Astrocyte of the spinal cord (primary cell): ENCODE measurements at regions not wholly inside any gene's neighbourhood (a gene's known extent, or its start where the extent isn't known, plus 50 kb on each side); places are given as distances from the start of the nearest gene placed in this dataset.
A peak's percentile ranks its signal among the peaks of the same experiment; 100 is the strongest.

ENCODE experiments used
- DNase-seq: peaks from one replicate; pipeline ENCODE4 v3.0.0; 2011; ENCODE audit warnings: low read depth, low spot score
- H3K4me3 ChIP-seq: 2 replicates; pipeline ENCODE4 v1.5.1; 2011; ENCODE audit warnings: low read depth, mild to moderate bottlenecking, low read length, moderate library complexity
- in situ Hi-C: cut with HindIII; loops from 2 replicates; pipeline ENCODE4 v1.10.0; 2017; ENCODE audit warnings: low sequenced_read_pairs
- TF ChIP-seq, protein P1 (sequence below): IDR thresholded peaks from 2 replicates; pipeline ENCODE4 v1.5.1; 2012; ENCODE audit warnings: low read depth, mild to moderate bottlenecking, low read length, inconsistent platforms

DNA sequence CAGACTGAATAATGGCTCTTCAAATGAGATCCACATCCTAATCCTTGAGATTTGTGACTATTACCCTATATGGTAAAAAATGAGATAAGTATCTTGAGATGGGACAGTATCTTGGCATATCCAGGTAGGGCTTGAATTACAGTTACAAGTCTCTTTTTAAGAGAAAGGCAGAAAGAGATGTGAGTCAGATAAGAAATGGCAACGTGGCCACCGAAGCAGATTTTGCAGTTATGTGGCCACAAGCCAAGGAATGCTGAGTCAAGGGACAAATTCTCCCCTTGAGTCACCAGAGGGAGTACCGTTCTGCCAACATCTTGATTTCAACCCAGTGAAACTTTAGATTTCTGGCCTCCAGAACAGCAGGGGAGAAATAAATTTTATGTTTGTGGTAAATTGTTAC, 1983.0 kb upstream of the C9orf72 start:
- in situ Hi-C loops = no loop called here
- H3K4me3 ChIP-seq = no peak overlapping the region
- peak; percentile 89 for DNase-seq
- TF ChIP-seq, protein P1, sequence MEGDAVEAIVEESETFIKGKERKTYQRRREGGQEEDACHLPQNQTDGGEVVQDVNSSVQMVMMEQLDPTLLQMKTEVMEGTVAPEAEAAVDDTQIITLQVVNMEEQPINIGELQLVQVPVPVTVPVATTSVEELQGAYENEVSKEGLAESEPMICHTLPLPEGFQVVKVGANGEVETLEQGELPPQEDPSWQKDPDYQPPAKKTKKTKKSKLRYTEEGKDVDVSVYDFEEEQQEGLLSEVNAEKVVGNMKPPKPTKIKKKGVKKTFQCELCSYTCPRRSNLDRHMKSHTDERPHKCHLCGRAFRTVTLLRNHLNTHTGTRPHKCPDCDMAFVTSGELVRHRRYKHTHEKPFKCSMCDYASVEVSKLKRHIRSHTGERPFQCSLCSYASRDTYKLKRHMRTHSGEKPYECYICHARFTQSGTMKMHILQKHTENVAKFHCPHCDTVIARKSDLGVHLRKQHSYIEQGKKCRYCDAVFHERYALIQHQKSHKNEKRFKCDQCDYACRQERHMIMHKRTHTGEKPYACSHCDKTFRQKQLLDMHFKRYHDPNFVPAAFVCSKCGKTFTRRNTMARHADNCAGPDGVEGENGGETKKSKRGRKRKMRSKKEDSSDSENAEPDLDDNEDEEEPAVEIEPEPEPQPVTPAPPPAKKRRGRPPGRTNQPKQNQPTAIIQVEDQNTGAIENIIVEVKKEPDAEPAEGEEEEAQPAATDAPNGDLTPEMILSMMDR = no peak

DNA sequence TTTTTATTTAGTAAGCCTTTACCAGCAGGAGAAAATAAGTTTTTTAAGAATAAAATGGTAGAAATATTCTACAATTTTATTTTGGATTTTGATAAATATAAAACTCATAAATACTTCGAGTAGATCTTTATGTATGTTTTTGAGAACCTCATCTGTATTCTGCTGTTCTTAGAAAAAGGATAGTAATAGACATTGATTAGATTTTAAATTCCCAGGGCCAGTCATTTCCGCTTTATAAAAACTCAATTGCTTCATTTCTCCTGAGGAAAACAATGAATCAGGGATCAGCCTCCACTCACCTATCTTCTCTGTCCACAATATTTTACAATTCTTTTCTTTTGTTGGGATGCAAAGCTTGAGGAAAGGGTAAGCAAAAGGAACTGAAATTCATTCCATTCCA, 1983.5 kb upstream of the C9orf72 start:
- TF ChIP-seq, protein P1 = no peak
- H3K4me3 ChIP-seq = no peak overlapping the region
- in situ Hi-C loops = no loop called here
- no peak for DNase-seq

DNA sequence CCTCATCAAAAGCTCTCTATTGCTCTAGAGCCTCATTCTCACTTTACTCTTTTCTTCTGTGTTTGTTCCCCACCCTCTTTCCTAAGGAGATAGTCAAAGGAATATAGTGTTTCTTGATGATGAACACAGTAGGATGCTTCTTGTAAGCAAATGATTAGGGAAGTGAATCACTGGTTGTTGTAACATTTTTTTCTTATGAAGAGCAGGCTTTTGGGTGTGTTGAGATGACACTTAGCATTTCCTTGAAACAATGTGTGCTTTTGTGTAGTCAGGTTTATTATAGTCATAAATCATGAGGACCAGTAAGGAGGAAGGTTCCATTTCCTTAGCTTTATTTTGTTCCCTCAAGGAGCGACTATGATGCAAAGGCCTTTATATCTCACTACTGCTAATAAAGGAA, 1991.3 kb upstream of the C9orf72 start:
- TF ChIP-seq, protein P1 = no peak
- in situ Hi-C loops = no loop called here
- DNase-seq = peak; percentile 6
- no peak overlapping the region for H3K4me3 ChIP-seq

DNA sequence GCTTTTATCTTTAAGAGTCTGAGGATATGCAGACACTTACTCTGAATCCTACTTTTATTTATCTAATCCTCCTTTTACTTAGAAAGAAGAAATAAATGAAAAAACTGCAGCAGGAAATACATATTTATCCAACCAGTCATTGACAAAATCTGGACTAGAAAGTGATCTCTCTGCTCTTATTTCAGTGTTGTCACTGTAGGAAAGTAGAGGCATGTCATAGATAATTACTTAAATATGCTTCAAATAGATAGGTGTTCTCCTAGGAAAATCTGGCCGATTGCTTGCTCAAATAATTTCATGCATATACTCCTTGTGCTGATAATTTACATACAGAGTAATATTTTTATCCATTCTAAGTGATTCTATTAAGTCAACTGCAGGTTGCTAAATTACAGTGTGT, 2001.9 kb upstream of the C9orf72 start:
- no peak overlapping the region for H3K4me3 ChIP-seq
- no peak for DNase-seq
- TF ChIP-seq, protein P1 = no peak
- in situ Hi-C loops = no loop called here

DNA sequence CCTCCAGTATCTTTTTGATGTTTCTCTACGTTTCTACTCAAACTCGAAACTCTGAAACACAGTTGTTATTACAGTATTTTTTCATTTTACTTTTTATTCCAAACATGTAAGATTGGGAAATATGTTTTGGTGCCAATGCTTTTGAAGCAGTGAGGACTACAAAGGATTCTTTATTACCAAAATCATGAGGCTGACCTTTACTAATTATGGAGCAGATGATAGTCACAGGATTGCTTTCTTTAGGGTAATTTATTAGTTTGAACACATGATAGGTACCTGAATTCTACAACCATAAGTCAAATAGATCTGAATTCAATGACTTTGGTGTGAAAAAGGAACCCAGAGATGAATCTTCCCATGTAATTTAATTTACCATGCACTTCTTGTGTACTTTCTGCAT, 2015.1 kb upstream of the C9orf72 start:
- in situ Hi-C loops = no loop called here
- H3K4me3 ChIP-seq = no peak overlapping the region
- DNase-seq = no peak
- TF ChIP-seq, protein P1 = no peak

DNA sequence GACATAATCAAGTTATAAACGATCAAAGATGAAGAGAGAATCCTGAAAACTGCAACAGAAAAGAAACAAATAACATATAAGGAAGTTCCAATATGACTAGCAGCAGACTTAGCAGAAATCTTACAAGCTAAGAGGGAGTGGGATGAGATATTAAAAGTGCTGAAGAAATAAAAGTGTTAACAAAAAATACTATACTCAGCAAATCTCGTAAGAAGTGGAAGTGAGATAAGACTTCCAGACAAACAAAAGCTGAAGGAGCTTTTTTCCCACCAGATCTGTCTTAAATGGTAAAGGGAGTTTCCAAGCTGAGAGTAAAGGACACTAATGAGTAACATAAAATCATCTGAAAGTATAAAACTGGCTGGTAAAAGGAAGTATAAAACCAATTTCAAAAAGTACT, 2036.0 kb upstream of the C9orf72 start:
- H3K4me3 ChIP-seq = no peak overlapping the region
- TF ChIP-seq, protein P1 = no peak
- in situ Hi-C loops = no loop called here
- no peak for DNase-seq

DNA sequence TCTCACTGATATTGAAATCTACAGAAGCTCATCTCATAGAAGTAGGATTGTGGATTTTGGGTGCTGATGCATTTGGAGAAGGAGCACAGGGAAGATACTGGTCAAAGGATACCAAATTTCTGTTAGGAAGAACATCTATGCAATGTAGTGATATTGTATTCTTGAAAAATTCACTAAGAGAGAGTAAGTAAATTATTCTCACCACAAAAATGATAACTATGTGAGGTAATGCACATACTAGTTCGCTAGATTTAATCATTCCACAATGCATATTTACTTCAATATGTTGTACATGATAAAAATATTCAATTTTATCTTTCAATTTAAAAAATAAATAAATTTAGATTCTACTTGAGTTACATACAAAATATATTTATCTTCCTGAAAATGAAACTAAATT, 2040.5 kb upstream of the C9orf72 start:
- in situ Hi-C loops = no loop called here
- H3K4me3 ChIP-seq = no peak overlapping the region
- DNase-seq = no peak
- TF ChIP-seq, protein P1 = no peak
